ENCODE measurements at regions not wholly inside any gene's neighbourhood (a gene's known extent, or its start where the extent isn't known, plus 50 kb on each side); places are given as distances from the start of the nearest gene placed in this dataset.

GRCh38 chr3:109715707-109716106 is 378.4 kb upstream of the DPPA4 start:
- TF ChIP-seq GATA3 (IDR thresholded peaks at IDR 0.05; ENCODE audit: low read depth, low read length) (no peak), GATA2 (IDR thresholded peaks at IDR 0.05; ENCODE audit: low read depth, low read length) (no peak)

Data from SH-SY5Y (cell line).